NCI-H128 (cell line): ENCODE measurements at regions not wholly inside any gene's neighbourhood (a gene's known extent, or its start where the extent isn't known, plus 50 kb on each side); places are given as distances from the start of the nearest gene placed in this dataset.
"Not testable (repeated sequence)": the region's sequence is repeated elsewhere in the genome, so short reads cannot be mapped to it uniquely, and the experiment has no call there.

Experiments used
- DNase-seq: peaks from one replicate; lab custom pipeline; 2025; ENCODE audit not compliant: unreplicated experiment; lab: John Stamatoyannopoulos, UW

DNA sequence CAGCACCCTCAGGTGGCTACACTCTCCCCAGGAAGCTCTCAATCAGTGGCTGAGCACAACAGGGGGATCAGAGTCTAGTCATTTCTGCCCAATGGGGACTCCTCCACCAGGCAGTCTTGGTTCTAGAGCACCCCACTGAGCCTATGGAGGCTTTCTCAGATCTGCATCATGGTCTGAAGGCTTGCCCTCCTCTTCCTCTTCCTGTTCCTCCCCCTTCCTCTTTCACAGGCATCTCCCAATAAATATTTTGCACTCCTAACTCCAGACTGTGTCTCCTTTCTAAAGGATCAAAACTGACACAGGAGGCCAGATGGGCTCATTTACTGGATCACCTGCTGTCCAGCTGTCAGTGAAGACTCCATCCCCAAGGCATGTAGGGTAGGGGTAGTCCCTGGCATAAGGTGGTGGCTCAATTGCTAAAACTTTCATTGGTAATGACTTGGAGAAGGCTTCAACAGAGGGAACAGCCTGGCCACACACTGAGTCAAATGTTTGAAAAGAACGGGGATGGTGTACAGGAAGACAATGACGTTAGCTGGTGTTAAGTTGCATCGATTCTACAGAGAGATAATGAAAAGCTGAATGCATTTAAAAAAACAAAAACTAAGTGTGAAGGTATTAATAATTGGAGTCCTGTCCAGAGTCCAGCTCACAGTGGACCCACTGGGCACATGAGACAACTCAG lies 84.2 kb upstream of the SLC2A1 start:
- DNase-seq, result no peak

DNA sequence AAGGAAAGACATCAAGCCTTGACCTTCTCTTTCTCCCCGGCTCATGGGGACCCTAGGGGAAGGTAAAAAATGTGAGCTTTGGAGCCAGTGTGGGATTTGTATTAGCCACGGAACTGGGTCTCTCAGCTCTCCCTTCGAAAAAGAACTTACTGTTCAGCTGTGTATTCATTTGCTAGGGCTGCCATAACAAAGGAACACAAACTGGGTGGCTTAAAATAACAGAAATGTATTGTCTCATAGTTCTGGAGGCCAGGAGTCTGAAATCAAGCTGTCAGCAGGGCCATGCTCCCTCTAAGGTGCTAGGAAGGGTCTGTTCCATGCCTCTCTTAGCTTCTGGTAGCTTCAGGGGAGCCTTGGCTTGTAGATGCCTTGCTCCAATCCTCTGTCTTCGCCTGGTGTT lies 83.5 kb upstream of the SLC2A1 start:
- no peak for DNase-seq

DNA sequence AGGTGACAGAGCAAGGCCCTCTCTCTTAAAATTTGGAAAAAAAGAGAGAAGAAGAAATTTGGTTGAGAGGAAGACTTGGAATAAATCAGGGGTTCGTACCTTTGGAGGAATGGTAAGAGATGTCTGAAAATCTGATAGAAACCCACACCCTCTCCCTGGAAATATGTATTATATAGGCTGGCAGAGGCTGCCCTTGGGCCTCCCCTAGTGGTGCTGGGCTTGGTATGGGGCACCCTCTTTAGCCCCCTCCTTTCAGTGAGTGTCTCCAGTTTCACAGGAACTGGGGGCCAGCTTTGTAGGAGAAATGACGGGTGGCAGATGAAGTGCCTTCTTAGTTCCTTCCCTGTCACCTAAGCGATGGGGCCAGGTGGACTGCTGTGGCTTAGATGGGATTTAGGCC lies 82.9 kb upstream of the SLC2A1 start:
- DNase-seq, result no peak

DNA sequence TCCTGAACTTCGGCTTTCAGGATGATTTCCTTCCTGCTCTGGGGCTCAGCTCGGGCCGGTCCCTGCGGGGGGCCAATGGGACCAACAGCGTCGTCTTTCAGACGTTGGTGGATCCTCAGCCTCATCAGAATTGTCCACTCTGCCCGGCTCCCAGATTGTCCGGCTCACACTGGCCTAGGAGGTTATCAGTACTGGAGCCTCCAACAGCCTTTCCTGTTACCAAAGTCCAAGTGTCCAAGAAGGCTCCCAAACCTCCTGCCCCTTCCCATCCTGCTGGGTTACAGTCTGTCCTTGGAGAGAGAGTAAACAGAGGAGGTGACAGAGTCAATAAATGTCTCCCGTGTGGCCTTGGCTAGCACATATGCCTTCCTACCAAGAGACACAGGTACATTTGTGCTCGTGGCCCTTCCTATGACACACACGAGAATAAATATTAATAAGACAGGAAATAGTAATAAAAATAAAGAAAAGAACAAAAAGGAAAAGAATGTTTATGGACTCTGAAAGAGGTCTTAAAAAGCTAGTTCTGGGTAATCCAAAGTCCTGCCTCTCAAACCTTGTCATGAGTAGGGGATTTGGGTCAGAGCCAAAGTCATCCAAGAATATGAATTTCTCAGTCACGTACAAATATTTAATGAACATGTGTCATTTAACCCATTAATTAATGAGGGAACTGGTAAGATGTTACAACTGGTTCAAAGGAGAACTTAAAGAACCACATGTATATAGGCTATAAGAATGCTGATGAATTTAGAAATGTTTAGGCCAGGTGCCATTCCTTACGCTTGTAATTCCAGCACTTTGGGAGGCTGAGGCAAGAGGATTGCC lies 80.8 kb upstream of the SLC2A1 start:
- no peak for DNase-seq

DNA sequence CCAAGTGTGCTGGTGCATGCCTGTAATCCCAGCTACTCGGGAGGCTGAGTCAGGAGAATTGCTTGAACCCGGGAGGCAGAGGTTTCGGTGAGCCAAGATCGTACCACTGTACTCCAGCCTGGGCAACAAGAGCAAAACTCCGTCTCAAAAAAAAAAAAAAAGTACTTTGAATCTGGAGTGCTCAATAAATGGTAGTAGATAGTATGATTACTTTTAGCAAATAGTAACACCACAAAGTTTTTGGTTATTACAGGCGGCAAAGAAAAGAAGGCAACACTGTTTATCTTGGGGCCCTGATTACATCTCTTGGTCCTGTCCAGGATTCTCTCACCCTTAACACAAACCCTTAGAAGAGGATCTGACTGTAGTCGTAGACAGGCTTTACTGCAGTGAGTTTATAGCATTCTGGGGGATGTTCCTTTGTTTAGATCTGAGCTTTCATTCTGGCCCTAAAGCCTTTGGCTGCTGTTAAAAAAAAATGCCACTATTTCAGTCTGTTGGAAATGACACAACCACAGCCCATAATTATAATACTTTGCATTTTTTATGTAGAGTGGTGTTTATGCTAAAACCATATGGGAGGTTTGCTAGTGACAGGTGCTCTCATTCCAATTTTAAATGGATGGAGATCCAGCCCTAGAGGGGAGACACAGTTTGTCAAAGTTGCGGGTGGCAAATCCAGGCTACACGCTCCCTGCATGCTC lies 79.7 kb upstream of the SLC2A1 start:
- no peak for DNase-seq

DNA sequence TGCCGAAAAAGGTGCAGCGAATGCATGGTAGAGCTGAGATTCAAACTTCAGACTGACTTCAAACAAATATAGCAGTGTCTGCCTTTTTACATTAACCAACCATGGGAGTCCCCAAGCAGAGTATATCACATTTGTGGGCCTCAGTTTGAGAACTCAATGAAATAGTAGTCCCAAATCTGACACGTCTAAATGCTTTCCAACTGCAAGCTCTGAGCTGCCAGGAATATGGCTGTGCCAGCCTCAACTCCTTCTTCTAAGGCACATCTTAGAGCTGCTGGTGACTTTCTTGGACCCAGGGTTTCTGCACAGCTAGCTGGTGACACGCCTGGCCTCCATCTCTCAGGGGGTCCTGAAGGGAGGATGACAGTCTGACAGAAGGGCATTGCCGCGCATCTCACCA lies 78.8 kb upstream of the SLC2A1 start:
- no peak for DNase-seq

DNA sequence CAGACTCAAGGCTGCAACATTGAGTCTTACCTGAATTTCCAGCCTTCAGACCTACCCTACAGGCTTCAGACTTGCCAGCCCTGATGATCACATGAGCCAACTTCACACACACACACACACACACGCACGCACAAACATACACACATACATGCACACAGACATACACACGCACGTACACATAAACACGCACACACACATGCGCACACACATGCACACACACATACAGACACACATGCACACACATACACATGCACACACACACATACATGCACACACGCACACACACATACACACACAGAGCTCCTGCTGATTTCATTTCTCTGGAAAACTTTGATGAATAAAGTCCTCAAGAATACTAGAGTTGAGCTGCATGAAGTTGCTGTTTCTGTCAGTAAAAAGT lies 78.3 kb upstream of the SLC2A1 start:
- DNase-seq, result no peak

DNA sequence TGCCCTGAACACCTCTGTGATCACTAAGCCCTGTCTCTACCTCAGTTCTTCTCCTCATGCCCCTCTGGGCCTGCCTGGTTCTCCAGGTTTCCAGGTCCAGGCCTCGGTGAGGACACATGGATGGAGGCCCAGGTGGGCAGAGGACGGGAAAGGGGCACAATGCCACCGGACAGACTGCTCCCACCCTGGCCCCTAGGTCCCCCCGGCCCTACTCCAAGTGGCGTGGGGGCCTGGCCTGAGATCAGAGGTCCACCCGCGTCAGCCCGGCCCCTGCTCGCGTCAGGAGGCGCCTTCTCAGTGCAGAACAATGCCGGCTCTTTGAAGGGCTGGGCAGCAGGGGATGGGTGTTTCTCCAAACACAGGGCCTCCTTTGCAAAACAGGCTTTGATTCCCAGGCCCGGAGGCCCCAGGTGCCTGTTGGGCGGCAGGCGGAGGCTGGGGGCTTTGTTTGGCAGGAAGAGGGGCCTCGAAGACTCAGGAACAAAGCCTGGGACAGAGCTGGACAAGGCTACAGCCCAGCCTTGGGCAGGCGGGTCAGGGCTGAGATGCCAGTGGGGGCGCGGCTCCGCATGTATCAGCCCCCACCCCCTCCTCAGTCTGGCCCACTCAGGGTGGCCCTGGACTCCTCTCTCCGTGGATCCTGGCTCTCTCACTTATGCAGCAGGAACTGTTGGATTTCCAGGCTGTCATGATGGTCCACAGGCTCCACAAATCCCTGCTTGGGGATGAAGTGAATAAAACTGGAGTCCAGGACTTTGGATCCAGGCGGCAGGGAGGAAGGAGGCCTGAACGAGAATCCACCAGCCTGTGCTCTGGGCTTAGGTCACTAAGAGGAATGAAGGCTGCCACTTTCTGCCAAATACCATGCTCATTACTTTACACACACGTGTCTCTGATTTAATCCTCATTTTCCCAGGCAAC lies 77.4 kb upstream of the SLC2A1 start:
- DNase-seq, result no peak

DNA sequence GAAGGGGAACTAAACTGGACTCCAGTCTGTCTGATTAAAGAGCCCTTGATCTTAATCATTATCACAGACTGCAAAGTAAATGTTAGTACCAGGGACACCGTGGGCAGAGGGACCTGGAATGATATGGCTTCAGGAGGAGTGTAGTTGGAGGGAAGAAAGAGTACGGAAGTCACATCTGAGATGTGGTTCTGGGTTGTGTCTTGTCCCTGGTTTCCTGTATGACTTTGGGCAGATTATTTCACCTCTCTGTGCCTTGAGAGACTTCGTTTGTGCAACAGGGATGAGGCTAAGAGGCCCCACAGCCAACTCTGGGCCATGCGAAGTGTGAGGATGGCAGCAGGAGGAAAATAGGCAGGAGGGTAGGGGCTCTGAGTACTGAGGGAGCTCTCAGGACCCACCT lies 76.1 kb upstream of the SLC2A1 start:
- DNase-seq, result no peak

DNA sequence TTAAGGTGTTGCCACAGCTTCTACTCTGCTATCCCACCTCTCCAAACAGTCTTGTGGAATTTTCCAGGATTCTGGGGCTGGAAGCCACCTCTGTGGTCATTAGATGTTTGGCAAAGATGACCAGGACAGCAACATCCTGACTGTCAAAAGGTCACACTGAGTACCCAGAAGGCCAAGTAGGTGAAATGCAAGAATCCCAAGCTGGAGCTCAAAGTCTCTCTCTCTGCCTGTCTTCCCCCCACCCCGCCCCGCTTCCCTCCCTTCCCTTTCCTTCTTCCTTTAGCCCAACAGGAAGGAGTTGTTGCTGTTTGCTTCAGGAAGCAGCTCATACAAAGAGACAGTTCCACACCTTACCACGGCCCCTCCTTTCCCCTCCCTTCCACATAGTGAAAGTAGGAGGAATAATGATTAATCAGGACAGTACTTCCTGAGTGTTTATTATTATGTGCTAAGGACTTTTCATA lies 75.6 kb upstream of the SLC2A1 start:
- DNase-seq, result no peak

DNA sequence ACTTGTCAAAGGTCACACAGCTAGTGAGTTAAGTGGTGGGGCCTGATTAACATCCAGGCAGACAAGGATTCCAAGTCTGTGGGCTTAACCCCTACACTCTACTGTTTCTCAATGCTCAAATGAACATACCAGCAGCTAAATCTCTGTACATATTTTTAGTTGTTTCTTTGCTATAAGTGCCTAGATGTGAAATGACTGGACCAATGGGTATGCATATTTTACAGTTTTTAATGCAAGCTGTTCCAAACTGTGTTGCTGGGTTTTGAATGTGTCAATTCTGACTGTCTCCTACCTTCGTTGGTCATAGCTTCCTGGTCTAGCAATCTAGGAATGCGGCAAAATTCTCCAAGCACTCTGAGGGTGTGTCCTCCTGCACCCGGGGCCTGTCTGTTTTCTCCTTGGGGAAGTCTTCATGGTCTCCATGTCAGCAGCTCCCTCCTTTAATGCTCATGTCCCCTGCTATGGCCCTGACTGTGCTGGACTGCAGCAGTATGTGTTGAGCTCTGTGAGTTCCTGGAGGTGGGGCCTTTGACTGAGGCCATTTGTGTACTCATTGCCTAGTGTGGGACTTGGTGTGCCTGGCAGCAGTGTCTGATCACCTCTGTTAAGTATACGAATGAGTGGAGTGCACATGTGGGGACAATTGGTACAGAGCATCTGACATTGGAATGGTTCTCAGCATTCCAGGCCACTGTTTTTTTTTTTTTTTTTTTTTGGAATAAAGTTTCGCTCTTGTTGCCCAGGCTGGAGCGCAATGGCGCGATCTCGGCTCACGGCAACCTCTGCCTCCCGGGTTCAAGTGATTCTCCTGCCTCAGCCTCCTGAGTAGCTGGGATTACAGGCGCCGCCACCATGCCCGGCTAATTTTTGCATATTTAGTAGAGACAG lies 72.9 kb upstream of the SLC2A1 start:
- DNase-seq, result no peak

DNA sequence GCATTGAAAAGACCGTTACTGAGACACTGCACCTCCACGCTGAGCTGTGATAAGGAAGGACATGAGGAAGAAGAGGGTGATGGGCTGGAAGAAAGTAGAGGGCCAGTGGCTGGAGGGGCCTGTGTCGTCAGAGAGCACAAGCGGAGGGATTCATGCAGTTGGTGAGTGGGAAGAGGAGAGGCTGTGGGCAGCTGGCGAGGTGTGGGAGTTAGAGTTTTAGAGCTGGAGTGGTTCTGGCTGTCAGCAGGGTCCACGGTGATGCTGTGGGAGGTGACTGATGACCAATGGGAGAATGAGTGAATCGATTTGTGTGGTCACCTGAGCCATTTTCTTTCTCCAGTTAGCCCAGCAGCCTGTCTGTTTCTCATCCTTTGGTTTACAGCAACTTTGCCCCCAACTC lies 66.2 kb upstream of the SLC2A1 start:
- no peak for DNase-seq

DNA sequence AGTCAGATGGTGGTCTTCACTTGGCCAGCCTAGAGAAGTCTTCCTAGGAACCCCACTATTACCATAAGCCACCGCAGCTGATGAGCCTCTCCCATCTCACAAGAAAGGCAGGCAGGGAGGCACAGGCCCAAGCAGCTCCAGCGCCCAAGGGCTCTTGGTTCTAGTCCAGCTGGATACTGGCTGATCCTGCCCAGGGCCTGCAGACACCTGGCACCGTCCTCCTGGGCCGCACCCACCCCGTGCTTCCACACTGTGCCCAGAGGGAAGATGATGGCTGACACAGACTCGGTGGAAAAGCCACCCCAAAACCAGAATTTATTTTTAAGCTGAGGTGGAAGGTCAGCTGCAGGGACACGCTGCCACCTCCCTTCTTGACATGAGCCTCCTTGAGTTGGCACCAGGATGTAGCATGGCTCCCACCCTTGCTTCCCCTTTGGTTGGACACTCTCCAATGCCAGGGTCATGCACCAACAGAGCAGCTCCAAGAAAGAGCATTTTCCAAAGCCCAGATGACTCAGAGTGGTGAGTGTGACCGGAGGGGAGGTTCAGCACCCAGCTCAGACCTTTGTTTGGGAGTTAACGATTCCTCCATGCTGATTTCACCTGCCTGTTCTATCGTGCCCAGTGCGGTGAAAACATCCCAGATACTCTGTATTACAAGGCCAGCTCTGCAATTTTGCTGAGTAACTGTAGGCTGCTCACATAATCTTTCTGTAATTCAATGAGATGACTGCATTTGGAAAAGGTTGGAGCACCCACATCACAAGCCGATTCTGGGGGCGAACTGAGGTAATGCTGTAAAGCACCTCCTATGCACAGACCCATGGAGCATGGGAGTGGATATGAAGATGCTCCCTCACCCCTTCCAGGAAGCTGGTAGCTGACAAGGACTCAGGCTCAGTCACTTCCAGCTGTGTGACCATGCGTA lies 63.1 kb upstream of the SLC2A1 start:
- DNase-seq, result no peak

DNA sequence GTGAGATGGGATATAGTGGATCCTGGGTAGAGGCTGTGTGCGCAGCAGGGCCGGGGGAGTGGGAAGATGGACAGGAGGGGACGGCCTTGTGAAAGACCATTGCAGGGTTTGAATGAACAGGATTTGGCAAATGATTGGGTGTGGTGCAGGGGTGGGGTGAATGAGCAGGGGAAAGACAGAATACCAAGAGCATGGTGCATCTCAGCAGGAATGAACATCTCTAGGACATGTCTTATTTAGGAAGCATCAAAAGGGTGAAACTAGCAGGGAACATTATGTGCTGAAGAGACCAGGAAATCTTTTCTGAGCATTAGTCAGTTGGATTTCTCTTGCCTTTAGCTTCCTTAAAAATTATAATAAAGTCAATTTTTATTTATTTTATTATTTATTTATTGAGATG lies 60.6 kb upstream of the SLC2A1 start:
- DNase-seq, result no peak

DNA sequence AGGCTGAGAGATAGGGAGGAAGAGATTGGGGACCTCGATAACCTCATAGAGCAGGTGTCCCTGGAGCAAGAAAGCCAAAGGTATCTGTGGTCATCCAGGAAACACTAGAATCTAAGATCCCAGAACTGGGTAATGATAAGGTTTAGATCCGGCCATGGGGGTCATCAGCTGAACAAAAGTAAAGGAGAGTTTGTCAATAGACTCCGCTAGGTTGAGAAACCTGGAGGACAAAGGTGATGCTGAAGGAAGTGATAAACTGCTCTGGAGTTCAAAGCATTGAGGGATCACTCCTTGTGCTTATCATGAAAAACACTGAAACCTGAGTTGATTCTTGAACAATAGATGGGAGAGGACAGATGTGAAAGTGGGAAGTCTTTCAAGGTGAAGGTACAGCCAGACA lies 59.5 kb upstream of the SLC2A1 start:
- DNase-seq, result no peak

DNA sequence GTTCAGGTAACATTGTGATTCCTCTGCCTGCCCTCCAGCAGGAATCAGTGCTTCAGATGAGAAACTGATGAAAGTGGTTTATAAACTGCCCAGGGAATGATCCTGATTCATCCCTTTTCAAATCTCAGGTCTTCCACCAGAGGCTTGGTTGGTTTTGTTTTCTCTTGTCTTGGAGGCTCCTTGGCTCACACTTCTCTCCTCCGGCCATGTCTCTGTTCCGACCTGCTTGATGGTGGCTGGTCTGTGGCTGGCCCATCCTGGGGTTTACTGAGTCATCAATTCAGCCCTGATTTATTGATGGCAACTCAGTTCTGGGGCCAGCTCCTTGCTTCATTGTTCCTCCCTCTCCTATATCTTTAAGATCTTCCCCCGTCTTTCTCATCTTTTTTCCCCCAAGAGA lies 56.6 kb upstream of the SLC2A1 start:
- no peak for DNase-seq

DNA sequence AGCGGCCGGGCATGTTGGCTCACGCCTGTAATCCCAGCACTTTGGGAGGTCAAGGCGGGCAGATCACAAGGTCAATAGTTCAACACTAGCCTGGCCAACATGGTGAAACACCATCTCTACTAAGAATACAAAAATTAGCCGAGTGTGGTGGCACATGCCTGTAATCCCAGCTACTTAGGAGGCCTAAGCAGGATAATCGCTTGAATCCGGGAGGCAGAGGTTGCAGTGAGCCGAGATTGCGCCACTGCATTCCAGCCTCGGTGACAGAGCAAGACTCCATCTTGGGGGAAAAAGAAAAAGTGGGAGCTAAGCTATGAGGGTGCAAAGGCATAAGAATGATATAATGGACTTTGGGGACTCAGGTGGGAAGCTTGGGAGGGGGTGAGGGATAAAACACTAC lies 55.9 kb upstream of the SLC2A1 start:
- not testable (repeated sequence) for DNase-seq

DNA sequence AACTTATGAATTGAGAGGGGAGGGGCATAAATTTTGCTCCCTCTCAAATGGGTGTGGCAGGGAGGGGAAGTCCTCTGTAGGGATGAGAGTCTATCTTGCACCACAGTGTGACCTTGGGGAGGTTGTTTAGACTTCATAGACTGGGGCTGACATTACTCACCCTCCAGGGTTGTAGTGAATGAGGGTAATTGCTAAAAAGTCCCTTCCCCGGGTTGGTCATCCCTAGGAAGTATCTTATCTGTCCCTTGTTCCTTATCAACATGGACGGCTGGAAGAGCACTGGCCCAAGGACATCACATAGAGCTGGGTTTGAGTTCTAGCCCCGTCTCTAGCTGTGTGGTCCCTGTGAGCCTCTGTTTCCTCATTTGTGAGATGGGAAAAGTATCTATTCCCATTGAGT lies 52.4 kb upstream of the SLC2A1 start:
- DNase-seq, result no peak

DNA sequence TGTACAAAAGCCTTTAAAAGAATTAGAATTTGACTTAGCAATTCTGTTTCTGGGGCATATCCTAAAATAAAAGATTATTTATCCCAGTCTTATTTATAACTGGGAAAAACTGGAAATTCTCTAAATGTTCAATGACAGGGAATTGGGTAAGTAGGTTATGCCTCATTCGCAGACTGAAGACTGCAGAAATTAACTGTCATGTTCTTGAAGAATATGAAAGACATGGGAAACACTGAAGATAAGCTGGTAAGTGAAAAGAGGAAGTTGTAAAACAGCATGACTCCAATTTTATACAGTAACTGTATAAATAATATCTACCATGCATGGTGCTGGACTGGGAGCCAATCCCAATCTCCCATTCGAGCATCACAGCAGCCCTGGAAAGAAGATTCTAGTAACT lies 50.6 kb upstream of the SLC2A1 start:
- no peak for DNase-seq
